ENCODE measurements at regions not wholly inside any gene's neighbourhood (a gene's known extent, or its start where the extent isn't known, plus 50 kb on each side); places are given as distances from the start of the nearest gene placed in this dataset.

DNA sequence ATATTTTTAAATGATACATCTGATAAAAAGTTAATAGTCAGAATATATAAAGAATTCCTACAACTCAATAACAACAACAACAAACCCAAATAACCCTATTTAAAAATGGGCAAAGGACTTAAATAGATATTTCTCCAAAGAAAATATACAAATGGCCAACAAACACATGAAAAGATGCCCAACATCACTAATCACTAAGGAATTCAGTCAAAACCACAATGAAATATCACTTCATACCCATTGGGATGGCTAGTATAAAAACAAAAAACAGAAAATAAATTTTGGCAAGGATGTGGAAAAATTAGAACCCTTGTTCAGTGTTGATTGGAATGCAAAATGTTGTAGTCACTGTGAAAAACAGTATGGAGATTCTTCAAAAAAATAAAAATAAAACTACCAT is 184.8 kb upstream of the RAB4A start:
- H3K4me3 ChIP-seq (ENCODE audit: low read depth, low read length) = no peak overlapping the region
- H3K27ac ChIP-seq = no peak overlapping the region
- H3K79me2 ChIP-seq = no peaks in the 10 kb centered on the region
- no peak overlapping the region for H2AFZ ChIP-seq
- no peaks in the 10 kb centered on the region for H3K4me1 ChIP-seq
- no peak overlapping the region for H3K9ac ChIP-seq
- no peaks in the 10 kb centered on the region for H3K9me3 ChIP-seq (ENCODE audit: control insufficient read depth, low read length)
- no peaks in the 10 kb centered on the region for H3K36me3 ChIP-seq (ENCODE audit: control insufficient read depth, insufficient read depth, low read length)
- no peak overlapping the region for H3K4me2 ChIP-seq (ENCODE audit: low read length)
- no peaks in the 10 kb centered on the region for H3K27me3 ChIP-seq (ENCODE audit: control insufficient read depth, insufficient read depth, low read length)
- TF ChIP-seq, protein P1, sequence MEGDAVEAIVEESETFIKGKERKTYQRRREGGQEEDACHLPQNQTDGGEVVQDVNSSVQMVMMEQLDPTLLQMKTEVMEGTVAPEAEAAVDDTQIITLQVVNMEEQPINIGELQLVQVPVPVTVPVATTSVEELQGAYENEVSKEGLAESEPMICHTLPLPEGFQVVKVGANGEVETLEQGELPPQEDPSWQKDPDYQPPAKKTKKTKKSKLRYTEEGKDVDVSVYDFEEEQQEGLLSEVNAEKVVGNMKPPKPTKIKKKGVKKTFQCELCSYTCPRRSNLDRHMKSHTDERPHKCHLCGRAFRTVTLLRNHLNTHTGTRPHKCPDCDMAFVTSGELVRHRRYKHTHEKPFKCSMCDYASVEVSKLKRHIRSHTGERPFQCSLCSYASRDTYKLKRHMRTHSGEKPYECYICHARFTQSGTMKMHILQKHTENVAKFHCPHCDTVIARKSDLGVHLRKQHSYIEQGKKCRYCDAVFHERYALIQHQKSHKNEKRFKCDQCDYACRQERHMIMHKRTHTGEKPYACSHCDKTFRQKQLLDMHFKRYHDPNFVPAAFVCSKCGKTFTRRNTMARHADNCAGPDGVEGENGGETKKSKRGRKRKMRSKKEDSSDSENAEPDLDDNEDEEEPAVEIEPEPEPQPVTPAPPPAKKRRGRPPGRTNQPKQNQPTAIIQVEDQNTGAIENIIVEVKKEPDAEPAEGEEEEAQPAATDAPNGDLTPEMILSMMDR (IDR thresholded peaks at IDR 0.05) = no peak

DNA sequence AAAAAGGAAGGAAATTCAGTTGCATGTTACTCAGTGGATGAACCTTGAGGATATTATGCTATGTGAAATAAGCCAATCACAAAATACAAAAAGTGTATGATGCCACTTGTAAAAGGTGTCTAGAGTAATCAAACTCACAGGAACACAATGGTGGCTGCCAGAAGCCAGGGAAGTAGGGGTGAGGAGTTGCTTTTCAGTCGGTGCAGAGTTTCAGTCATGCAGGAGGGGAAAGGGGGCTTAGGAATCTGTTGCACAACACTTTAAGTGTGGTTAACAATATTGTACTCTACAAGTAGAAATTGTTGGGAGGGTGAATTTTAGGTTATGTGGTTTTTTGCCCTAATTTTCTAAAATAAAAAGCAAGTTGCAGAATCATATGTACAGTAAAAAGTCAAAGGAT is 184.2 kb upstream of the RAB4A start:
- no peak overlapping the region for H3K27ac ChIP-seq

DNA sequence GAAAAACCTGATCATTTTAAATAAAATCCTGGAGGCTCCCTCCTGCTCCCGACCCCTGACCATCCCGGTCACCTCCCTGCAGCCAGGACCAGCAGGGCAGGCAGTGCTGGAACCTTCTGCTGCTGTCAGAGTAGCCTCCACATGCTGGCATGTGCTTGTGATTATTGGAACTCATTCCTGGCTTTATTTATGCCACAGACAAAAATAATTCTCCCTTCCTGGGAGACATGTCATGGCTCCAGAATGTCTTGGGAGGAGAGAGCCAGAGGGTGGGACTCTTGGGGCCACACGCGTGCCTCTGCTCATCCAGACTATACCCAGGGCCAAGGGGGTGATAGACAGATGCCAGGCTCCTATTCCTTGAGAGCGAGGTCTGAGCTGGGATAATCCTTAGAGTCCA is 183.6 kb upstream of the RAB4A start:
- TF ChIP-seq, protein P1 (IDR thresholded peaks at IDR 0.05) = no peak
- no peaks in the 10 kb centered on the region for H3K79me2 ChIP-seq
- no peaks in the 10 kb centered on the region for H3K9me3 ChIP-seq (ENCODE audit: control insufficient read depth, low read length)
- H3K4me1 ChIP-seq = no peaks in the 10 kb centered on the region
- no peak overlapping the region for H3K9ac ChIP-seq
- H3K4me3 ChIP-seq (ENCODE audit: low read depth, low read length) = no peak overlapping the region
- no peak overlapping the region for H3K4me2 ChIP-seq (ENCODE audit: low read length)
- no peaks in the 10 kb centered on the region for H3K36me3 ChIP-seq (ENCODE audit: control insufficient read depth, insufficient read depth, low read length)
- no peak overlapping the region for H3K27ac ChIP-seq
- no peak overlapping the region for H2AFZ ChIP-seq
- H3K27me3 ChIP-seq (ENCODE audit: control insufficient read depth, insufficient read depth, low read length) = no peaks in the 10 kb centered on the region

More for the DNA sequence above, 184.2 kb upstream of the RAB4A start:
- TF ChIP-seq, protein P1 (IDR thresholded peaks at IDR 0.05) = no peak
- H2AFZ ChIP-seq = no peak overlapping the region
- no peaks in the 10 kb centered on the region for H3K79me2 ChIP-seq
- no peak overlapping the region for H3K4me3 ChIP-seq (ENCODE audit: low read depth, low read length)
- H3K4me1 ChIP-seq = no peaks in the 10 kb centered on the region
- no peaks in the 10 kb centered on the region for H3K9me3 ChIP-seq (ENCODE audit: control insufficient read depth, low read length)
- no peaks in the 10 kb centered on the region for H3K36me3 ChIP-seq (ENCODE audit: control insufficient read depth, insufficient read depth, low read length)
- no peak overlapping the region for H3K9ac ChIP-seq
- no peak overlapping the region for H3K4me2 ChIP-seq (ENCODE audit: low read length)
- H3K27me3 ChIP-seq (ENCODE audit: control insufficient read depth, insufficient read depth, low read length) = no peaks in the 10 kb centered on the region

DNA sequence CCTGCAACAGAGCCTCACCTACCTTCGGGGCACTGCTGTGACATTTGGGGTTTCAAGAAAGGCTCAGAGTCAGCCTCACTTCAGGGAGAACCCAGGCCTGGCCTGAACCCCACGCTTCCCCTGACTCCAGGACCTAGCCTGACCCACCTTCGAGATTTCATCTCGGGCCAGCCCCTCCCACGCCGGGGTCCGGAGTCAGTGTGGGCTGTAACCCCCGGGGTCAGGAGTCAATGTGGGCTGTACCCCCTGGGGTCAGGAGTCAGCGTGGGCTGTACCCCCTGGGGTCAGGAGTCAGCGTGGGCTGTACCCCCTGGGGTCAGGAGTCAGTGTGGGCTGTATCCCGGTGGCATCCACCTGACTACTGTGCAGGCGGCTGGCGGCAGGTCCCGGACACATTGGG is 183.0 kb upstream of the RAB4A start:
- Histone ChIP-seq H2AFZ (no peak overlapping the region), H3K4me3 (ENCODE audit: low read depth, low read length) (no peak overlapping the region), H3K9me3 (ENCODE audit: control insufficient read depth, low read length) (no peaks in the 10 kb centered on the region), H3K4me1 (peaks cover 4% of the 10 kb centered on the region), H3K9ac (no peak overlapping the region), H3K27me3 (ENCODE audit: control insufficient read depth, insufficient read depth, low read length) (no peaks in the 10 kb centered on the region), H3K79me2 (no peaks in the 10 kb centered on the region), H3K36me3 (ENCODE audit: control insufficient read depth, insufficient read depth, low read length) (no peaks in the 10 kb centered on the region), H3K4me2 (ENCODE audit: low read length) (no peak overlapping the region), H3K27ac (no peak overlapping the region)
- TF ChIP-seq, protein P1 (IDR thresholded peaks at IDR 0.05) = no peak

DNA sequence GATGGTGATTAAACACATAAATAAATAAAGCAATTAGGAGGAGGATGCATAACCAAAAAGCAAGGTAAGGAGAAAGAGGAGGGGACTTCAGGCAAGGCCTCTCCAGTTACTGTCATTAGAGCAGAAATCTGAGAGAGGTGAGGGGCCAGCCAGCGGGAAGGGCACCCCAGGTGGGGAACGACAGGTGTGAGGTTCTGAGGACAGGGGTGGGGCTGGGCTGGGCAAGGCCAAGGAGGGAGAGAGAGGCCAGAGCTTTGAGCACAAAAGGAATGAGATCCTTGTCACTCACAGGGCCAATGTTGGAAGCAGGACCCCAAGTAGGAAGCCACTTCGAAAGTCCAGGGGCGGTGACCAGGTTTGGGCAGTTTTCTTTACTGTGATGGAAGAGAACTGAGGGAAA is 182.2 kb upstream of the RAB4A start:
- Histone ChIP-seq H3K4me1 (peaks cover 9% of the 10 kb centered on the region), H3K27ac (no peak overlapping the region), H3K79me2 (no peaks in the 10 kb centered on the region), H2AFZ (no peak overlapping the region), H3K27me3 (ENCODE audit: control insufficient read depth, insufficient read depth, low read length) (no peaks in the 10 kb centered on the region), H3K4me2 (ENCODE audit: low read length) (no peak overlapping the region), H3K9me3 (ENCODE audit: control insufficient read depth, low read length) (no peaks in the 10 kb centered on the region), H3K36me3 (ENCODE audit: control insufficient read depth, insufficient read depth, low read length) (no peaks in the 10 kb centered on the region), H3K4me3 (ENCODE audit: low read depth, low read length) (no peak overlapping the region), H3K9ac (no peak overlapping the region)
- TF ChIP-seq, protein P1 (IDR thresholded peaks at IDR 0.05) = no peak

All from parathyroid adenoma (tissue), 2 donors.